ENCODE measurements at regions not wholly inside any gene's neighbourhood (a gene's known extent, or its start where the extent isn't known, plus 50 kb on each side); places are given as distances from the start of the nearest gene placed in this dataset.

DNA sequence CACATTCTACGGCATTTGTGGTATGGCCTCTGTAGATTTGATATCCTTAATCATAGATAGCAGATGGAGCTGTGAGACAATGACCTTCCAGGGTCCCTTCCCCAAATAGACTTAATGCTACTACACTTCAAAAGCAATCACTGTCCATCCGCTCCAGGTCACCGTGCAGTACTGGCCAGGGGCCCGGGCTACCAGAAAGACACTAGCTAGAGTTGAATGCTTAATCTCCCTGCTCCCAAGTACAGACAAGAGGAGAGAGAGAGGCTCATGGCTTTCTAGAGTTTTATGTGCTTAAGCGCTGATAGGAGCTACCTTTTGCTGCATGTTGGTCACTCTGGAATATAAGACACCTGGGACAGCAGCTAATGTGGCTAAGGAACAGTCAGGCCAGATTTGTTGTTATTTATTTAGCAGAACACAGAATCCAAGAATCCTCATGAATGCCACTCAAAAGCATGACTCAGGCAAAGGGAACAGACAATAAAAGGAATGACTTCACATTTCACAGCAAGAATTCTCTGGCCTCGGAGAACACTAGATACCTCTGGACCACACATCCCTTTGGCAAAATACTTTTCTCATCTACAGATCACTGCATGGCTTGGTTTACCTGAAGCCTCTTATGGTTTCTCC, 165.0 kb downstream of the LACC1 start:
- H3K27ac ChIP-seq, result no peak overlapping the region
- H3K4me1 ChIP-seq, result no peaks in the 10 kb centered on the region
- no peaks in the 10 kb centered on the region for H3K9me3 ChIP-seq
- TF ChIP-seq, protein P1, sequence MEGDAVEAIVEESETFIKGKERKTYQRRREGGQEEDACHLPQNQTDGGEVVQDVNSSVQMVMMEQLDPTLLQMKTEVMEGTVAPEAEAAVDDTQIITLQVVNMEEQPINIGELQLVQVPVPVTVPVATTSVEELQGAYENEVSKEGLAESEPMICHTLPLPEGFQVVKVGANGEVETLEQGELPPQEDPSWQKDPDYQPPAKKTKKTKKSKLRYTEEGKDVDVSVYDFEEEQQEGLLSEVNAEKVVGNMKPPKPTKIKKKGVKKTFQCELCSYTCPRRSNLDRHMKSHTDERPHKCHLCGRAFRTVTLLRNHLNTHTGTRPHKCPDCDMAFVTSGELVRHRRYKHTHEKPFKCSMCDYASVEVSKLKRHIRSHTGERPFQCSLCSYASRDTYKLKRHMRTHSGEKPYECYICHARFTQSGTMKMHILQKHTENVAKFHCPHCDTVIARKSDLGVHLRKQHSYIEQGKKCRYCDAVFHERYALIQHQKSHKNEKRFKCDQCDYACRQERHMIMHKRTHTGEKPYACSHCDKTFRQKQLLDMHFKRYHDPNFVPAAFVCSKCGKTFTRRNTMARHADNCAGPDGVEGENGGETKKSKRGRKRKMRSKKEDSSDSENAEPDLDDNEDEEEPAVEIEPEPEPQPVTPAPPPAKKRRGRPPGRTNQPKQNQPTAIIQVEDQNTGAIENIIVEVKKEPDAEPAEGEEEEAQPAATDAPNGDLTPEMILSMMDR (IDR thresholded peaks at IDR 0.05), result no peak
- H3K4me3 ChIP-seq, result no peak overlapping the region
- H3K27me3 ChIP-seq, result no peaks in the 10 kb centered on the region
- H3K36me3 ChIP-seq, result no peaks in the 10 kb centered on the region
- DNase-seq (ENCODE audit: low spot score), result no peak

DNA sequence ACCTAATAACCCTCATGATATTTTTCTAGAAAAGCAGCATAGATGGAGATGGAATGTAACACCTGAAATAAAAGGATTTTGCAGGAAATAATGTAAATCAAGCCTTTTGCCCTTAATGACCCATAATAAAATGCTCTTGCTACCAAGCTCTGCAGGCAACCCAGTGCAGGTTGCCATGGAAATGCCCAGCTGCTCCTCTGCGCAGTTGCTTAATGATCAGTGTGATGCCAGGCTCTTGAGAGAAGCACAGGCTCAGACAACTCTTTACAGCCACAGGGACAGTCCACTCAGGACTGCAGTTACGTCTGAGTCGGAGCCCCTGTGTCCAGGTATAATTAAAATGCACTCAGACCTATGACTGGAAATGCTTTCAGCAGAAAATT, 165.5 kb downstream of the LACC1 start:
- H3K36me3 ChIP-seq, result no peaks in the 10 kb centered on the region
- H3K4me3 ChIP-seq, result no peak overlapping the region
- H3K27me3 ChIP-seq, result no peaks in the 10 kb centered on the region
- H3K9me3 ChIP-seq, result no peaks in the 10 kb centered on the region
- no peak overlapping the region for H3K27ac ChIP-seq
- DNase-seq (ENCODE audit: low spot score), result no peak
- no peaks in the 10 kb centered on the region for H3K4me1 ChIP-seq
- TF ChIP-seq, protein P1 (IDR thresholded peaks at IDR 0.05), result no peak

GRCh38 chr13:44046428-44046827, 166.7 kb downstream of the LACC1 start:
- H3K9me3 ChIP-seq, result no peaks in the 10 kb centered on the region
- H3K4me1 ChIP-seq, result no peaks in the 10 kb centered on the region
- H3K27ac ChIP-seq, result no peak overlapping the region
- H3K36me3 ChIP-seq, result no peaks in the 10 kb centered on the region
- no peak overlapping the region for H3K4me3 ChIP-seq
- no peak for DNase-seq (ENCODE audit: low spot score)
- TF ChIP-seq, protein P1 (IDR thresholded peaks at IDR 0.05), result no peak
- H3K27me3 ChIP-seq, result no peaks in the 10 kb centered on the region

DNA sequence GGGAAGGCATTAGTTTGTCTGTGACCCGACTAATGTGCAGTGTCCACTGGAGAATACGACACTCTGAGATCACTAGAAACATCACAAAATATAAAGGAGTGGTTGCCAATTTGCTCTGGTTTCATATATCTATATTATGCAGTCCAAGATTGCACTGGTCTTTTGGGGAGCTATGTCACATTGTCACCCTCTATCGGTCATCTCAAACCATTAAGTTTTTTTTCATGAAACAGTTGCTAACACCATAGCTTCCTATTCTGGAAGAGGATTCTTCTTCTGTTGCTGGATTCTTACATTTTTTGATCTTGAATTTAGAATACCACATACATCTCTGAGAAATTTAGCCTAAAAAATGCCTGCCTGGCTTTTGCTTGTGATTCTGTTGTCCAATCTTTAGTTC, 168.6 kb downstream of the LACC1 start:
- DNase-seq (ENCODE audit: low spot score), result no peak
- TF ChIP-seq, protein P1 (IDR thresholded peaks at IDR 0.05), result peak in 1 of 2 donors; percentile 23
- Histone ChIP-seq H3K27ac (no peak overlapping the region), H3K4me3 (no peak overlapping the region), H3K36me3 (no peaks in the 10 kb centered on the region), H3K9me3 (no peaks in the 10 kb centered on the region), H3K27me3 (no peaks in the 10 kb centered on the region), H3K4me1 (peaks cover 0 to 11% of the 10 kb centered on the region in 2 donors)

- DNase-seq (ENCODE audit: low spot score), result no peak
- no peak overlapping the region for H3K4me3 ChIP-seq
- H3K36me3 ChIP-seq, result no peaks in the 10 kb centered on the region
- no peak overlapping the region for H3K27ac ChIP-seq
- TF ChIP-seq, protein P1 (IDR thresholded peaks at IDR 0.05), result no peak
- H3K9me3 ChIP-seq, result no peaks in the 10 kb centered on the region
- H3K4me1 ChIP-seq, result peaks cover 0 to 15% of the 10 kb centered on the region in 2 donors
- no peaks in the 10 kb centered on the region for H3K27me3 ChIP-seq
Measured at GRCh38 chr13:44049081-44049945, 169.6 kb downstream of the LACC1 start.
